ENCODE measurements at regions not wholly inside any gene's neighbourhood (a gene's known extent, or its start where the extent isn't known, plus 50 kb on each side); places are given as distances from the start of the nearest gene placed in this dataset.

DNA sequence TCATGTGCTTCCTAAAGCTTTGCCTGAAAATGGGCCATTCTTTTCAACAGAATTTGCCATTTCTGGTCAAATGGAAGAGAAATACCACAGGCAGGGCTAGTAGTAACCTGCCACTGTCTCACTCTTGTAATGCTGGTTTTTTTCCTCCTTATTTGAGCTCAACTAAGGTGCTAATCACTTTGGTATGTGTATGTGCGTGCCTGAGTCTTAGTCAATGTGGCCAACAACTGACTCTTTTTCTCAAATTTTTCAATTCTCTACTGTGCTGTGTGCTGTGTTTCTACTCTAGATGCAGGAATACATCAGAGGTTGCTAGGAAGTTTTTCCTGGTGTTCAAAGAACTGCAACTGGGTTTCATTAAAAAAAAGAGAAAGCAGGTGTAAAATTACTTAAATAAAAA, 870.2 kb downstream of the EFNB2 start:
- TF ChIP-seq CTCF (IDR thresholded peaks at IDR 0.05; ENCODE audit: poor library complexity), result no peak
- TF ChIP-seq EZH2 (IDR thresholded peaks at IDR 0.05; ENCODE audit: borderline replicate concordance), result no peak
- no peak for TF ChIP-seq EZH2phosphoT487 (IDR thresholded peaks at IDR 0.05; ENCODE audit: low read depth, severe bottlenecking, unreplicated experiment)

Data from hepatocyte (in vitro differentiated cells).